ENCODE measurements at regions not wholly inside any gene's neighbourhood (a gene's known extent, or its start where the extent isn't known, plus 50 kb on each side); places are given as distances from the start of the nearest gene placed in this dataset.

DNA sequence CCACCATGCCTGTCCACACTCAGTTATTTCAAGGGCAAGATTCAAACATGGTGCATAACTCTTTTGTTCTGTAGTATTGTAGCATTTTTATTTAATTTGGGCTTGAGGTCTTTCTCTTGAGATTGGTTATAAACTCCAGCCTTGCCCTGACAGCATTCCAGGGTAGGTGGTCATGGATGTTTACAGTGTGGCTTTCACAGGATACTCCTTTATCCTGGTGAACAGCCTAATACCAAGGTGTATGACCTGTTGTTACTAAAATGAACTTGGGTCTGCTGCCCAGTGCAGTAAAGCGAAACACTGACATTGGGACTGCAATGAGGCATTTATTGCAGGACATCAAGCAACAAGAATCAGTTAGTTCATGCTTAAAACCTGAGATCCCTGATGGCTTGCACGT, 434.8 kb downstream of the ANKRD50 start:
- TF ChIP-seq POLR2AphosphoS5 (IDR thresholded peaks at IDR 0.05) (no peak), EP300 (IDR thresholded peaks at IDR 0.05) (no peak)
- TF ChIP-seq, protein P1, sequence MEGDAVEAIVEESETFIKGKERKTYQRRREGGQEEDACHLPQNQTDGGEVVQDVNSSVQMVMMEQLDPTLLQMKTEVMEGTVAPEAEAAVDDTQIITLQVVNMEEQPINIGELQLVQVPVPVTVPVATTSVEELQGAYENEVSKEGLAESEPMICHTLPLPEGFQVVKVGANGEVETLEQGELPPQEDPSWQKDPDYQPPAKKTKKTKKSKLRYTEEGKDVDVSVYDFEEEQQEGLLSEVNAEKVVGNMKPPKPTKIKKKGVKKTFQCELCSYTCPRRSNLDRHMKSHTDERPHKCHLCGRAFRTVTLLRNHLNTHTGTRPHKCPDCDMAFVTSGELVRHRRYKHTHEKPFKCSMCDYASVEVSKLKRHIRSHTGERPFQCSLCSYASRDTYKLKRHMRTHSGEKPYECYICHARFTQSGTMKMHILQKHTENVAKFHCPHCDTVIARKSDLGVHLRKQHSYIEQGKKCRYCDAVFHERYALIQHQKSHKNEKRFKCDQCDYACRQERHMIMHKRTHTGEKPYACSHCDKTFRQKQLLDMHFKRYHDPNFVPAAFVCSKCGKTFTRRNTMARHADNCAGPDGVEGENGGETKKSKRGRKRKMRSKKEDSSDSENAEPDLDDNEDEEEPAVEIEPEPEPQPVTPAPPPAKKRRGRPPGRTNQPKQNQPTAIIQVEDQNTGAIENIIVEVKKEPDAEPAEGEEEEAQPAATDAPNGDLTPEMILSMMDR (IDR thresholded peaks at IDR 0.05), result no peak
- H3K9me3 ChIP-seq, result no peaks in the 10 kb centered on the region
- H3K27me3 ChIP-seq, result no peaks in the 10 kb centered on the region
- H3K4me3 ChIP-seq, result no peak overlapping the region
- WGBS, 2 donors, result 74 to 89% methylated on average over 2 of the region's 2 CpGs
- intact Hi-C loops (cut with DNase I), result no loop called here
- no peak for DNase-seq
- no peaks in the 10 kb centered on the region for H3K4me1 ChIP-seq
- no peaks in the 10 kb centered on the region for H3K36me3 ChIP-seq
- H3K27ac ChIP-seq, result no peak overlapping the region

DNA sequence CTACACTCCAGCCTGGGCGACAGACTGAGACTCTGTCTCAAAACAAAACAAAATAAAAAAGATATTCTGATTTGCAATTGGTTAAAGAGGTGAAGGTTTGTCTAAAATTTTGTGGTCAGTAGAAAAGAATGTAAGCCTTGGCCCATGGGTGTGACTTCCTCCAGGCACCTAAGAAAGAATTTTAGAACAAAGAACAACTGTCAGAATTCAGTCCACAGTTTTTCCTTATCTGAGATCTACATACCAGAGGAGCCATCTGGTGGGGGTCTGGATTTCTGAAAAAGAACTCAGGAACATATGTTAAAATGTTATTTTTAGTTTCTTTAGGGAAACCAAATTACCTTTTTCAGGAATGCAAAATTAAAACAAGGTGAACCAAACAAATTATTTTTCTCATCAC, 434.1 kb downstream of the ANKRD50 start:
- no peaks in the 10 kb centered on the region for H3K9me3 ChIP-seq
- intact Hi-C loops (cut with DNase I), result no loop called here
- H3K27me3 ChIP-seq, result no peaks in the 10 kb centered on the region
- WGBS, 2 donors, result 78 to 84% methylated on average over 1 of the region's 1 CpG
- no peaks in the 10 kb centered on the region for H3K4me1 ChIP-seq
- H3K4me3 ChIP-seq, result no peak overlapping the region
- TF ChIP-seq POLR2AphosphoS5 (IDR thresholded peaks at IDR 0.05) (no peak), EP300 (IDR thresholded peaks at IDR 0.05) (no peak)
- TF ChIP-seq, protein P1 (IDR thresholded peaks at IDR 0.05), result no peak
- no peak for DNase-seq
- H3K36me3 ChIP-seq, result no peaks in the 10 kb centered on the region
- H3K27ac ChIP-seq, result no peak overlapping the region

DNA sequence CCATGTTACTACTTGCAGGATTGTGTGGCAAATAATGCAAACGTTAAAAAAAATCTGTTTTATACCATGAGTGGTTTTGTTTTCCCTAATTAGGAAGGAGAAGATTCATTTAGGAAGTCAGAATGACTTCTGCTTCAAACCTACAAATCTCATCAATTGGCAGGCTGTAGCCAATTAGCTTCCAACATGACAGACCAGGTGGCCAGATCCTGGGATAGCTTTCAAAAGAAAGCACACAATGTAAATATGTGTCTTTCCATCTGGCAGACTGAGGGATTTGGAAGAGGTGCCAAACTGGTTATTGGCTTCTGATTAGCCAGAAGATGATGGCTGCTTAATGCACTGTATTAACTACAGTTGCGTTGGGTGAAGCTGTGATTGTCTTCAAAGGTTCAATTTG, 432.8 kb downstream of the ANKRD50 start:
- 54 to 65% methylated on average over 2 of the region's 2 CpGs for WGBS, 2 donors
- Histone ChIP-seq H3K4me1 (no peaks in the 10 kb centered on the region), H3K36me3 (no peaks in the 10 kb centered on the region), H3K4me3 (no peak overlapping the region), H3K27ac (no peak overlapping the region), H3K9me3 (no peaks in the 10 kb centered on the region), H3K27me3 (peaks cover 0 to 3% (median 0%) of the 10 kb centered on the region in 3 donors)
- TF ChIP-seq, protein P1 (IDR thresholded peaks at IDR 0.05), result no peak
- no peak for TF ChIP-seq EP300 (IDR thresholded peaks at IDR 0.05)
- no peak for TF ChIP-seq POLR2A (IDR thresholded peaks at IDR 0.05)
- intact Hi-C loops (cut with DNase I), result no loop called here
- DNase-seq, result no peak

DNA sequence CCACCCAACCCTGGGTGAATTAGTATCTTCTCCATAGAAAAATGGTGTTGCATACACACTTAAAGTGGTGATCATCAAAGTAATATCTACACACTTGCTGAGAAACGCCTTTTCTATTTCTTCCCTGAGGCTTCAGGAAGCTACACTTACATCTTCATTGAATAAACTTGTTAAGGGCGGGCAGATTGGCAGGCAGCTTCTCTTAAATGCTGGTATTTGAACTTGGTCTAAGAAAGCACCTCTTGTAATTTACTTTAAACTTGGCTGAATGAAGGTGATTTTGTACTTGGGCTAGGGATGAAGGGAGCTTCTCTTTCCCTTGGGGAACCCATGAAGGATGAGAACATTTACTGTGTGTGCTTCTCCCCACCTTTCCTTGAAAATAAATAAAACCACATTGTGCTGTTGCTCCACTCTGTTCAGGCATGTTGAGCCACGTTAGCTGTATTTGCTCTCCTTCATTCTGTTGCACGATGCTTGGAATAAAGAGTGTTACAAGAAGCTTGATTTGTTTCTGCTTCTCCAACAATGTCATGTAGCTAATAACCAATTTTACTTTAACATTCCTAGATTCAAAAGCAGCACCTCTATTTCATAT, 430.1 kb downstream of the ANKRD50 start:
- H3K27me3 ChIP-seq, result peaks cover 0 to 3% (median 0%) of the 10 kb centered on the region in 3 donors
- no peaks in the 10 kb centered on the region for H3K4me1 ChIP-seq
- DNase-seq, result no peak
- no peaks in the 10 kb centered on the region for H3K36me3 ChIP-seq
- 42 to 72% methylated on average over 4 of the region's 4 CpGs for WGBS, 2 donors
- H3K27ac ChIP-seq, result no peak overlapping the region
- TF ChIP-seq POLR2A (IDR thresholded peaks at IDR 0.05) (no peak), POLR2AphosphoS5 (IDR thresholded peaks at IDR 0.05) (no peak), EP300 (IDR thresholded peaks at IDR 0.05) (no peak)
- TF ChIP-seq, protein P1 (IDR thresholded peaks at IDR 0.05), result no peak
- no peaks in the 10 kb centered on the region for H3K9me3 ChIP-seq
- intact Hi-C loops (cut with DNase I), result no loop called here
- H3K4me3 ChIP-seq, result no peak overlapping the region

Data from sigmoid colon (tissue), 6 donors.